ENCODE measurements at regions not wholly inside any gene's neighbourhood (a gene's known extent, or its start where the extent isn't known, plus 50 kb on each side); places are given as distances from the start of the nearest gene placed in this dataset.

GRCh38 chr9:1285526-1285925, 235.4 kb downstream of the DMRT2 start:
- Histone ChIP-seq H3K4me2 (no peak overlapping the region), H3K4me1 (no peaks in the 10 kb centered on the region), H3K9me3 (no peaks in the 10 kb centered on the region), H3K4me3 (no peak overlapping the region), H3K27ac (no peak overlapping the region)
- 3% methylated on average over 3 of the region's 3 CpGs for WGBS (ENCODE audit: missing lambda C conversion rate)
- TF ChIP-seq NFE2L2 (conservative IDR thresholded peaks at IDR 0.05; ENCODE audit: low read length) (no peak), PBX3 (IDR thresholded peaks at IDR 0.05) (no peak), BHLHE40 (IDR thresholded peaks at IDR 0.05; ENCODE audit: low read depth, low read length) (no peak), CBX2 (IDR thresholded peaks at IDR 0.05; ENCODE audit: borderline replicate concordance, low read depth) (no peak), HMGXB4 (CRISPR knock-in tag; IDR thresholded peaks at IDR 0.05; ENCODE audit: borderline replicate concordance) (no peak), SREBF2 (IDR thresholded peaks at IDR 0.05) (no peak), MYC (IDR thresholded peaks at IDR 0.05; ENCODE audit: borderline replicate concordance, low read length) (no peak), POLR2AphosphoS2 (conservative IDR thresholded peaks at IDR 0.05; ENCODE audit: low read length) (no peak), HDAC2 (IDR thresholded peaks at IDR 0.05) (no peak), HES2 (IDR thresholded peaks at IDR 0.05) (no peak), SMC3 (IDR thresholded peaks at IDR 0.05) (no peak), MAFK (IDR thresholded peaks at IDR 0.05; ENCODE audit: partially characterized antibody) (no peak)
- TF ChIP-seq, protein P1, sequence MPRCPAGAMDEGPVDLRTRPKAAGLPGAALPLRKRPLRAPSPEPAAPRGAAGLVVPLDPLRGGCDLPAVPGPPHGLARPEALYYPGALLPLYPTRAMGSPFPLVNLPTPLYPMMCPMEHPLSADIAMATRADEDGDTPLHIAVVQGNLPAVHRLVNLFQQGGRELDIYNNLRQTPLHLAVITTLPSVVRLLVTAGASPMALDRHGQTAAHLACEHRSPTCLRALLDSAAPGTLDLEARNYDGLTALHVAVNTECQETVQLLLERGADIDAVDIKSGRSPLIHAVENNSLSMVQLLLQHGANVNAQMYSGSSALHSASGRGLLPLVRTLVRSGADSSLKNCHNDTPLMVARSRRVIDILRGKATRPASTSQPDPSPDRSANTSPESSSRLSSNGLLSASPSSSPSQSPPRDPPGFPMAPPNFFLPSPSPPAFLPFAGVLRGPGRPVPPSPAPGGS (IDR thresholded peaks at IDR 0.05), result no peak
- ATAC-seq, result no peak
- ChIA-PET POLR2A (no interaction called here), CTCF (no interaction called here)
- FAIRE-seq, result no peak
- no peak for DNase-seq (ENCODE audit: low read depth in 1 of 2, low spot score in 1 of 2)

DNA sequence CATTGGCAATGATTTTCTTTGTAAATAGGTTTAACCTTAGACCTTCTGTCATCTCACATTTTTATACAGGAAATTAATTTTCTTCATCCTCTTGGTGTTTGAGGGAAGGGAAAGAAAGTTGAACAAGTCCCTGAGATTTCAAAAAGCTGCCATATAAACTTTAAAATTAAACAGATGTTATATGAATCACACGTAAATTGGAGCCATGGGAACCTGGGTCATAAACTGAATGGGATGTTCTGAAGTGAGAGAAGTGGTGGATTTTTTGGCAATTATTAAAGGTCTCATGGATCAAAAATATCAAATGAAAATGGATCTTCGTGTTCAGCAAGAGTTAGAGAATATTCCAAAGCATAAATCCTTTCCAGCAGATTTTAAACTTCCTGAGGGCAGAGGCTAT, 242.2 kb downstream of the DMRT2 start:
- ATAC-seq (no peak), FAIRE-seq (no peak), DNase-seq (ENCODE audit: low read depth in 1 of 2, low spot score in 1 of 2) (no peak)
- H3K4me2 ChIP-seq, result no peak overlapping the region
- 2% methylated on average over 2 of the region's 2 CpGs for WGBS (ENCODE audit: missing lambda C conversion rate)
- ChIA-PET POLR2A (no interaction called here), CTCF (interaction anchor here (1.0 to 1.4 kb wide), 2 partner anchors 24 to 38 kb away, joined by 3 read pairs; no protein-coding TSS in a partner anchor)
- no peak for TF ChIP-seq CBX2 (IDR thresholded peaks at IDR 0.05; ENCODE audit: borderline replicate concordance, low read depth)
- TF ChIP-seq HES2 (IDR thresholded peaks at IDR 0.05), result no peak
- TF ChIP-seq FOSB (CRISPR knock-in tag; IDR thresholded peaks at IDR 0.05), result no peak
- TF ChIP-seq CHD2 (IDR thresholded peaks at IDR 0.05; ENCODE audit: low read length, partially characterized antibody), result no peak
- no peak for TF ChIP-seq ZSCAN20 (CRISPR knock-in tag; IDR thresholded peaks at IDR 0.05)
- no peak for TF ChIP-seq RARB (CRISPR knock-in tag; IDR thresholded peaks at IDR 0.05)
- no peak for TF ChIP-seq CEBPB (IDR thresholded peaks at IDR 0.05)
- TF ChIP-seq SREBF2 (IDR thresholded peaks at IDR 0.05), result no peak
- no peak for TF ChIP-seq HEYL (CRISPR knock-in tag; IDR thresholded peaks at IDR 0.05)
- no peak for TF ChIP-seq JUNB (IDR thresholded peaks at IDR 0.05)
- TF ChIP-seq TP53 (CRISPR knock-in tag; IDR thresholded peaks at IDR 0.05), result no peak
- no peak for TF ChIP-seq SMC3 (IDR thresholded peaks at IDR 0.05)
- TF ChIP-seq, protein P2, sequence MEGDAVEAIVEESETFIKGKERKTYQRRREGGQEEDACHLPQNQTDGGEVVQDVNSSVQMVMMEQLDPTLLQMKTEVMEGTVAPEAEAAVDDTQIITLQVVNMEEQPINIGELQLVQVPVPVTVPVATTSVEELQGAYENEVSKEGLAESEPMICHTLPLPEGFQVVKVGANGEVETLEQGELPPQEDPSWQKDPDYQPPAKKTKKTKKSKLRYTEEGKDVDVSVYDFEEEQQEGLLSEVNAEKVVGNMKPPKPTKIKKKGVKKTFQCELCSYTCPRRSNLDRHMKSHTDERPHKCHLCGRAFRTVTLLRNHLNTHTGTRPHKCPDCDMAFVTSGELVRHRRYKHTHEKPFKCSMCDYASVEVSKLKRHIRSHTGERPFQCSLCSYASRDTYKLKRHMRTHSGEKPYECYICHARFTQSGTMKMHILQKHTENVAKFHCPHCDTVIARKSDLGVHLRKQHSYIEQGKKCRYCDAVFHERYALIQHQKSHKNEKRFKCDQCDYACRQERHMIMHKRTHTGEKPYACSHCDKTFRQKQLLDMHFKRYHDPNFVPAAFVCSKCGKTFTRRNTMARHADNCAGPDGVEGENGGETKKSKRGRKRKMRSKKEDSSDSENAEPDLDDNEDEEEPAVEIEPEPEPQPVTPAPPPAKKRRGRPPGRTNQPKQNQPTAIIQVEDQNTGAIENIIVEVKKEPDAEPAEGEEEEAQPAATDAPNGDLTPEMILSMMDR (IDR thresholded peaks at IDR 0.05), result no peak
- H3K27ac ChIP-seq, result no peak overlapping the region
- H3K9me3 ChIP-seq, result no peaks in the 10 kb centered on the region
- H3K4me1 ChIP-seq, result no peaks in the 10 kb centered on the region
- no peak overlapping the region for H3K4me3 ChIP-seq

Measured in A549 (cell line).